Lung (tissue), 11 donors: ENCODE measurements at regions not wholly inside any gene's neighbourhood (a gene's known extent, or its start where the extent isn't known, plus 50 kb on each side); places are given as distances from the start of the nearest gene placed in this dataset.

Source experiments
- ATAC-seq: fragments of 200-7000 bp; cut with Tn5 transposase; one replicate; pipeline ENCODE4 v1.9.1; 2020; ENCODE audit warnings: moderate number of reproducible peaks; ENCODE audit not compliant: insufficient read depth, low FRiP score
- DNase-seq, 3 donors: peaks; one replicate each; pipeline ENCODE4 v3.0.0-alpha.2; 2013 to 2017
- H3K27ac ChIP-seq, 2 donors: one replicate each; pipeline ENCODE4 v1.5.1; 2013; ENCODE audit warnings: mild to moderate bottlenecking in 2 of 2, moderate library complexity in 2 of 2, control low read depth in 1 of 2, inconsistent platforms in 1 of 2, low read depth in 1 of 2, low read length in 1 of 2
- H3K27me3 ChIP-seq, 3 donors: one replicate each; pipeline ENCODE4 v1.5.1; 2013; ENCODE audit warnings: low read length in 2 of 3; ENCODE audit not compliant: control insufficient read depth in 3 of 3, insufficient read depth in 3 of 3
- H3K36me3 ChIP-seq, 4 donors: one replicate each; pipeline ENCODE4 v1.5.1; 2013; ENCODE audit warnings: low read length in 4 of 4, mild to moderate bottlenecking in 1 of 4, moderate library complexity in 1 of 4; ENCODE audit not compliant: control insufficient read depth in 4 of 4, insufficient read depth in 4 of 4
- H3K4me1 ChIP-seq, 5 donors: one replicate each; pipeline ENCODE4 v1.5.1; 2013; ENCODE audit warnings: low read length in 5 of 5, mild to moderate bottlenecking in 2 of 5, moderate library complexity in 1 of 5; ENCODE audit not compliant: control insufficient read depth in 5 of 5, insufficient read depth in 5 of 5
- H3K4me3 ChIP-seq: one replicate; pipeline ENCODE4 v1.5.1; 2013; ENCODE audit warnings: mild to moderate bottlenecking, control low read depth, moderate library complexity
- H3K9ac ChIP-seq, 2 donors: one replicate each; pipeline ENCODE4 v1.5.1; 2013; ENCODE audit warnings: low read length in 2 of 2, control low read depth in 1 of 2; ENCODE audit not compliant: insufficient read depth in 1 of 2
- H3K9me3 ChIP-seq, 4 donors: one replicate each; pipeline ENCODE4 v1.5.1; 2013; ENCODE audit warnings: low read length in 3 of 4, mild to moderate bottlenecking in 1 of 4, moderate library complexity in 1 of 4; ENCODE audit not compliant: control insufficient read depth in 4 of 4, insufficient read depth in 3 of 4
- CTCF ChIP-seq: IDR thresholded peaks from 2 replicates; pipeline ENCODE4 v1.5.1; 2012; ENCODE audit warnings: mild to moderate bottlenecking; ENCODE audit errors: control extremely low read depth, extremely low read depth
- WGBS, 2 donors: extraction: QIAGEN DNeasy Blood & Tissue Kit; methylation state at CpG; one replicate each; pipeline ENCODE4 v1.1.7; 2013; 5-methylcytosine and 5-hydroxymethylcytosine counted together
- donor health status: control.
- donor health status: control.
- donor health status: Bipolar disorder and iron deficiency.
- donor health status: healthy.
- donor health status: DM: yes; HTN: yes; CAD: no.

GRCh38 chr19:30648866-30649862 is 277.0 kb downstream of the ZNF536 start:
- DNase-seq (no peak), ATAC-seq (no peak)
- no peaks in the 10 kb centered on the region for H3K36me3 ChIP-seq
- WGBS, 2 donors, result 75 to 82% methylated on average over 12 of the region's 12 CpGs
- no peak overlapping the region for H3K4me3 ChIP-seq
- no peak for TF ChIP-seq CTCF
- peaks cover 5 to 11% (median 6%) of the 10 kb centered on the region in 3 donors for H3K27me3 ChIP-seq
- peaks cover 0 to 2% (median 0%) of the 10 kb centered on the region in 4 donors for H3K9me3 ChIP-seq
- H3K4me1 ChIP-seq, result peaks cover 0 to 4% (median 0%) of the 10 kb centered on the region in 5 donors
- H3K9ac ChIP-seq, result no peak overlapping the region
- H3K27ac ChIP-seq, result no peak overlapping the region

GRCh38 chr19:30647891-30648720 is 275.9 kb downstream of the ZNF536 start:
- Histone ChIP-seq H3K4me3 (no peak overlapping the region), H3K27ac (no peak overlapping the region), H3K9ac (no peak overlapping the region), H3K27me3 (peaks cover 5 to 11% (median 6%) of the 10 kb centered on the region in 3 donors), H3K9me3 (peaks cover 0 to 2% (median 0%) of the 10 kb centered on the region in 4 donors), H3K4me1 (peaks cover 0 to 4% (median 0%) of the 10 kb centered on the region in 5 donors), H3K36me3 (no peaks in the 10 kb centered on the region)
- DNase-seq (no peak), ATAC-seq (no peak)
- TF ChIP-seq CTCF, result no peak
- 52 to 55% methylated on average over 19 of the region's 19 CpGs for WGBS, 2 donors

GRCh38 chr19:30646806-30647205 is 274.6 kb downstream of the ZNF536 start:
- Histone ChIP-seq H3K4me1 (peaks cover 0 to 4% (median 0%) of the 10 kb centered on the region in 5 donors), H3K9ac (no peak overlapping the region), H3K9me3 (peaks cover 0 to 2% (median 0%) of the 10 kb centered on the region in 4 donors), H3K4me3 (no peak overlapping the region), H3K36me3 (no peaks in the 10 kb centered on the region), H3K27ac (no peak overlapping the region), H3K27me3 (peaks cover 5 to 11% (median 6%) of the 10 kb centered on the region in 3 donors)
- DNase-seq (no peak), ATAC-seq (no peak)
- WGBS, 2 donors, result 64 to 81% methylated on average over 6 of the region's 6 CpGs
- TF ChIP-seq CTCF, result no peak
